Nephron progenitor cell (in vitro differentiated cells): ENCODE measurements at regions not wholly inside any gene's neighbourhood (a gene's known extent, or its start where the extent isn't known, plus 50 kb on each side); places are given as distances from the start of the nearest gene placed in this dataset.

Experiments
- DNase-seq: peaks from one replicate; pipeline ENCODE4 v3.0.0; 2021
- H3K27ac Mint-ChIP-seq: 2 replicates; pipeline ENCODE4 v1.8.0; 2021; ENCODE audit warnings: mild to moderate bottlenecking, moderate library complexity, mixed read lengths
- H3K27me3 Mint-ChIP-seq: 2 replicates; pipeline ENCODE4 v1.8.0; 2021; ENCODE audit warnings: mild to moderate bottlenecking, low read depth, mixed read lengths; ENCODE audit not compliant: poor library complexity
- H3K36me3 Mint-ChIP-seq: 2 replicates; pipeline ENCODE4 v1.8.0; 2021; ENCODE audit warnings: low read depth, mixed read lengths
- H3K4me1 Mint-ChIP-seq: 2 replicates; pipeline ENCODE4 v1.8.0; 2021; ENCODE audit warnings: mixed read lengths
- H3K4me3 Mint-ChIP-seq: 2 replicates; pipeline ENCODE4 v1.8.0; 2021; ENCODE audit warnings: mild to moderate bottlenecking, moderate library complexity, mixed read lengths
- H3K9me3 Mint-ChIP-seq: 2 replicates; pipeline ENCODE4 v1.8.0; 2021; ENCODE audit warnings: mild to moderate bottlenecking, moderate library complexity, mixed read lengths
- TF ChIP-seq, protein P1 (sequence below): fragments of 200-600 bp; sonication (generic); IDR thresholded peaks from 2 replicates; pipeline ENCODE4 v1.5.0; 2021; ENCODE audit warnings: antibody characterized with exemption

DNA sequence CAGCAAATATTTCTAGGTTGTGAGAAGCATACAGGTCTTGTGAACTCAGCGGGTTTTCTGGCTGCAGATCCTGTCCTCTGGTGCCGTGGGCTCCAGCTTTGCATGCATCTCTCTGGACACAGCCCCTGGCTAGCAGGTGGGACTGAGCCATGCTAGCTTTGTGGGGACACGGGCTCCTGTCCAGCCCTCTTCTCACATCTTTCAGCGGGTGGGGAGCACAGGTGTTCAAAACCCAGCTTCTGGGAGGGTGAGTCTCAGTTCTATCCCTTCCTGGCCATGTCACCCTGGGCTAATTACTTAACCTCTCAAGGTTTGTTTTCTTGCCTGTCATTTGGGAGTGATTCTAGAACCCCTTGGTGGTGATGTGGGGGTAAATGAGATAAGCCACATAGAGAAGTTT lies 162.3 kb downstream of the ICE1 start:
- H3K27me3 Mint-ChIP-seq, result no peaks in the 10 kb centered on the region
- peaks cover 22% of the 10 kb centered on the region for H3K4me1 Mint-ChIP-seq
- no peaks in the 10 kb centered on the region for H3K36me3 Mint-ChIP-seq
- peaks cover 6% of the 10 kb centered on the region for H3K9me3 Mint-ChIP-seq
- TF ChIP-seq, protein P1, sequence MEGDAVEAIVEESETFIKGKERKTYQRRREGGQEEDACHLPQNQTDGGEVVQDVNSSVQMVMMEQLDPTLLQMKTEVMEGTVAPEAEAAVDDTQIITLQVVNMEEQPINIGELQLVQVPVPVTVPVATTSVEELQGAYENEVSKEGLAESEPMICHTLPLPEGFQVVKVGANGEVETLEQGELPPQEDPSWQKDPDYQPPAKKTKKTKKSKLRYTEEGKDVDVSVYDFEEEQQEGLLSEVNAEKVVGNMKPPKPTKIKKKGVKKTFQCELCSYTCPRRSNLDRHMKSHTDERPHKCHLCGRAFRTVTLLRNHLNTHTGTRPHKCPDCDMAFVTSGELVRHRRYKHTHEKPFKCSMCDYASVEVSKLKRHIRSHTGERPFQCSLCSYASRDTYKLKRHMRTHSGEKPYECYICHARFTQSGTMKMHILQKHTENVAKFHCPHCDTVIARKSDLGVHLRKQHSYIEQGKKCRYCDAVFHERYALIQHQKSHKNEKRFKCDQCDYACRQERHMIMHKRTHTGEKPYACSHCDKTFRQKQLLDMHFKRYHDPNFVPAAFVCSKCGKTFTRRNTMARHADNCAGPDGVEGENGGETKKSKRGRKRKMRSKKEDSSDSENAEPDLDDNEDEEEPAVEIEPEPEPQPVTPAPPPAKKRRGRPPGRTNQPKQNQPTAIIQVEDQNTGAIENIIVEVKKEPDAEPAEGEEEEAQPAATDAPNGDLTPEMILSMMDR, result no peak
- DNase-seq, result no peak
- H3K4me3 Mint-ChIP-seq, result no peak overlapping the region
- no peak overlapping the region for H3K27ac Mint-ChIP-seq

DNA sequence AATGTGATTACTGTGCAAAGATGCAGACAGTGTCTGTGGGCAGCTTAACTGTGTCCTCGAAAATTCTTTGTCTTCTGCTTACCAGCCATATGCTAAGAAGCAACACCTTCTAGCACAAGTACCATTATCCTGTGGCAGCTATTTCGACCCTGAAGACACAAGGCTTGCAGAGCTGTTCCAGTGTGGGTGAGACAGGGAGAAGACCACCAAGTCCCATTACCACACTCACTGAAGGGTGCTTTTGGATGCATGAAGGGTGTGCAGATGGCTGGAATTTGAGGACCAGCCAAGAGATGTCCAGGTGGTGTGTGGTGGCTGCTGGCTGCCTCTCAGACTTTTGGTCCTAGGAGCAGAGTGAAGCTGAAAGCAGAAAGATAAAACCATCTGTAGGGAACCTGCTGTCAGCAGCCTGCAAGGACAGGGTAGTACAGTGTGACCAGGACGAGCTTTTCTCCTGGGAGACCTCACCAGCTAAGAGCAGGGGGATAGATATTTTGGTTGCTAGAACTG lies 161.8 kb downstream of the ICE1 start:
- no peak overlapping the region for H3K27ac Mint-ChIP-seq
- H3K4me1 Mint-ChIP-seq, result peaks cover 18% of the 10 kb centered on the region
- no peaks in the 10 kb centered on the region for H3K27me3 Mint-ChIP-seq
- no peaks in the 10 kb centered on the region for H3K36me3 Mint-ChIP-seq
- TF ChIP-seq, protein P1, result no peak
- peaks cover under 1% of the 10 kb centered on the region for H3K9me3 Mint-ChIP-seq
- DNase-seq, result no peak
- no peak overlapping the region for H3K4me3 Mint-ChIP-seq

DNA sequence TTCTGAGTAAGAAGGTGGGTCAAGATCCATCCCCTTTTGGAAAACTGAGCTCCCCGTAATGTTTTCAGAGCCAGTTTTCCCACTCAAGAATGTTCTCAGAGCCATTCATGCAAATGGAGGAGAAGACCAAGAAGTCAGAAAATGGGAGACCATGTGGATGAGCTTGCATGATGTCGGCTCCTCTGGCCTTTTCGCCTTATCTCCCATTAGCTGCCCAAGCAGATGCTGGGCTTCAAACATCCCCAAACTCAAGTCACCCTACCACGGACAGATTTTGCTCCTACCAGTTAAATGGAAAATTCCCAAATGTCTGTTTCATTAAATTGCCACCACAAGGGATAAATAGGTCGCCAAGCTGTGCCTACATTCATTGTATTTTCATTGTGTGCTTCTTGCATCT lies 161.4 kb downstream of the ICE1 start:
- TF ChIP-seq, protein P1, result no peak
- H3K36me3 Mint-ChIP-seq, result no peaks in the 10 kb centered on the region
- peaks cover 13% of the 10 kb centered on the region for H3K4me1 Mint-ChIP-seq
- no peak overlapping the region for H3K4me3 Mint-ChIP-seq
- no peak overlapping the region for H3K27ac Mint-ChIP-seq
- H3K27me3 Mint-ChIP-seq, result no peaks in the 10 kb centered on the region
- H3K9me3 Mint-ChIP-seq, result no peaks in the 10 kb centered on the region
- no peak for DNase-seq

DNA sequence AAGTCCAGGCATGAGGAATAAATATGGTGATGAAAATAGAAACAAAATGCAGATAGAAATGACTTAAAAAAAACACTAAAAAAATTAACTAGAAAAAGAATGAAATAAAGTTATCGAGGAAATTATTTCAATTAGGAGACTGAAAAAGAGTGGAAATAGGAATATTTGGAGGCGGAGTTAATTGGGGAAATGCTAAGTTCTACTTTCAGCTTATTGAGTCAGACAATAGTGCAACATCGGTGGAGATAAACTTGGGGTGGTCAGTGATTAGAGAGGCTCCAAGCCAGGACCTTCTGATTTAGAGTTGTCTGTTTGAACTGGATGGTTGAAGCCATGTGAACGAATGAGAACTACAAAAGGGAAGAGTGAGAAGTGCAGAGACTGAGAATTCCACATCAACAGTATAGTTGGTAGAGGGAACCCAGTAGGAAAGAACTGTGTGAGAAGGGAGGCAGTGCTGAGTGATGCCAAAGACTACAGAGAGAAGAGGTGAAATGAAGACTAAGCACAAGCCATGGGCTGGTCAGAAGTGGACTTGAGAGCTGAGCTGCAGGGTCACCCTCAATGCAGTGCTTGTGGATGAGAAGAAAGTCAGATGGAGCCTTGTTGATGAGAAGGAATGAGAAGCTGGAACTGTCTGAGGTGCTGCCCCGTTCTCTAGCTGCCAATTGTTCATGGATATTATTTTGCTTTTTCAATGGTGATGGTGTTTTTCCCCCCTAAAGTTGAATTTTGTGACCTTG lies 160.7 kb downstream of the ICE1 start:
- no peak for DNase-seq
- Mint-ChIP-seq H3K9me3 (no peaks in the 10 kb centered on the region), H3K4me1 (peaks cover 7% of the 10 kb centered on the region), H3K27ac (no peak overlapping the region), H3K27me3 (no peaks in the 10 kb centered on the region), H3K4me3 (no peak overlapping the region), H3K36me3 (no peaks in the 10 kb centered on the region)
- TF ChIP-seq, protein P1, result no peak

DNA sequence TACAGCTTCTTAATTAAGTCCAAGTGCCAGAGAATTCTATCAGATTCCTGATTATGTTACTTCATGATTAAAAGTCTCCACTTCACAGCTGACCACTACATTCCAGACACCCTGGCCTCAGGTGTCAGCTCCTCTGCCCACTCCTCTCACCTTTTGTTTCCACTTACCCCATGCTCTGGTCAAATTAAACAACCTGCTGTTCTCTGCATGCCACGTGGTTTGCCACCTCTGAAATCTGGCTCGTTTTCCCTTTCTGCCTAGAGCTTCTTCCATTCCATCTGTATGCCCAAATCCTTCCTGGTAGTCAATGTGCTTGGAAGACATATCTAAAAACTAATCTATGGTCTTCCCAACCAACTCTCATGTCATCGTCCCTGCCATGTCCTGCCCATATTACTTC lies 158.6 kb downstream of the ICE1 start:
- no peaks in the 10 kb centered on the region for H3K9me3 Mint-ChIP-seq
- TF ChIP-seq, protein P1, result no peak
- peaks cover 7% of the 10 kb centered on the region for H3K27me3 Mint-ChIP-seq
- no peaks in the 10 kb centered on the region for H3K36me3 Mint-ChIP-seq
- no peak overlapping the region for H3K4me3 Mint-ChIP-seq
- peaks cover 12% of the 10 kb centered on the region for H3K4me1 Mint-ChIP-seq
- DNase-seq, result no peak
- no peak overlapping the region for H3K27ac Mint-ChIP-seq

DNA sequence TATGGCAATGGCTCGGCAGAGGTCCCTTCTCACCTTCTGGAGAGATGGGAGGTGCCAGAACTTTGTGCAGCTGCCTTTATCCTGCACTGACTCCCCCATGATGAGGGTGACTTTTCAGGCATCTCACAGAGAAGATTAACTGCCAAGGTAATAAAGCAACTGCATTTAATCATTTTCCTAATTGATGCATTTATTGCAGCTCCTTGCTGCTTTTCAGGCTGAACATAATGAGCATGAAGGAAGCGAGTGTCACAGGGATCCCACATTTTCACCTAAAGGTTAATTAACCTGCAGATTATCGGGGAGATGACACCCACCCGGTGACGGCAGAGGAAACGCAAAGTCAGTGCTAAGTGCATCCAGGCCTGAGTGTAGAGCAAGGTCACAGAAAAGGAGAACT lies 154.3 kb downstream of the ICE1 start:
- DNase-seq, result no peak
- TF ChIP-seq, protein P1, result no peak
- no peak overlapping the region for H3K4me3 Mint-ChIP-seq
- peak overlapping the region; percentile 64 for H3K27ac Mint-ChIP-seq
- H3K36me3 Mint-ChIP-seq, result no peaks in the 10 kb centered on the region
- peaks cover 39% of the 10 kb centered on the region for H3K4me1 Mint-ChIP-seq
- H3K27me3 Mint-ChIP-seq, result peaks cover 7% of the 10 kb centered on the region
- no peaks in the 10 kb centered on the region for H3K9me3 Mint-ChIP-seq
